ENCODE measurements at regions not wholly inside any gene's neighbourhood (a gene's known extent, or its start where the extent isn't known, plus 50 kb on each side); places are given as distances from the start of the nearest gene placed in this dataset.

DNA sequence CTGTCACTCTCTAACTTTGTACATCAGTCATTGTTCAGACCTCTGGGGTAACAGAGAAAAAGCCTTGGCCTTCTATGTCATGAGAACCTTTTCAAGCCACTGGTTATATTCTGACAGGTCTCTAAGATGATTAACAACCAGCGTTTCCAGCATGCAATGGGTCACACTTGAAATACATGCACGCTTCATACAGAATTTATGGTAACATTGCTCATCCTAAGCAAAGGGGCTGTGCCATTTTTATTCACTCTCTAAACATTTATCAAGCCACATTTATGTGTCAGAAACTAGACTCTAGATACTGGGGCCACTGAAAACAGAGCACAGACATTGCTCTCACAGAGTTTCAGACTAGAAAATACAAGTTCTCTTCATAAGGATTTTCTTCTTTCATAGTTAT is 501.4 kb upstream of the DAB1 start:
- DNase-seq: no peak

DNA sequence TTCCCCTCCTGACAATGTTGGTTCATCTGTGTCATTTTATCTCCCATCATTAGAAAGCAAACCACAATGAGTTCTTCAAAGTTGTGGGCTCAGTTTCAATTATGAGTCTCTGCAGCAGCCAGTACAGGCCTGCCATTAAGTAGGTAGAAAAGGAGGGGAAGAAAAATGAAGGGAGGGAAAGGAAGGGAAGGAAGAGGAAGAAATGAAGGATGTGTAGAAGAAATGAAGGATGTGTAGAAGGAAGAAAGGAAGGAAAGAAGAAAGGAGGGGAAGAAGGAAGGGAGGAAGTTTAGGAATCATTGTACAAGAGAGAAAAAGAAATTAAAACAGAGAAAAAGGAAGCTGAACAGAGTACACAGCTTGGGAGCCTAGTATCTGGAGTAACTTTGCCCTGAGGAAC is 498.3 kb upstream of the DAB1 start:
- no peak for DNase-seq

DNA sequence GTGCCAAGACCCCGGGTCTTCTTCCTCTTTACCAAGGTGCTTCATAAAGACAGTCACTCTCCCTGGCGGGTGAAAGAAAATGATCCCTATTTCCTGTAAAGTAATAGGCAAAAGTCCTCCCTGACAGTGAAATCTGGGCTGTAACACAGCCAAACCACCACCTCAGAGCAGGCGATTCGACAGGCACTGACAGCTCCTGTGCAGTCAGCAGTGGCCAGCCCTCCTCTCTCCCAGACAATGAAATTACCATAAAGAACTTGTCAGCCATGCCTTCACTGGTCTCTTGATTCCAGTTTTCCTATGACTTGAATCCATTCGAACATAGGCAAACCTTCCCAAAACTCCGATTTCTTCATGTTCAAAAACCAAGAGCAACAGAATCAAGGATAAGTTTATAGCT is 492.2 kb upstream of the DAB1 start:
- no peak for DNase-seq

DNA sequence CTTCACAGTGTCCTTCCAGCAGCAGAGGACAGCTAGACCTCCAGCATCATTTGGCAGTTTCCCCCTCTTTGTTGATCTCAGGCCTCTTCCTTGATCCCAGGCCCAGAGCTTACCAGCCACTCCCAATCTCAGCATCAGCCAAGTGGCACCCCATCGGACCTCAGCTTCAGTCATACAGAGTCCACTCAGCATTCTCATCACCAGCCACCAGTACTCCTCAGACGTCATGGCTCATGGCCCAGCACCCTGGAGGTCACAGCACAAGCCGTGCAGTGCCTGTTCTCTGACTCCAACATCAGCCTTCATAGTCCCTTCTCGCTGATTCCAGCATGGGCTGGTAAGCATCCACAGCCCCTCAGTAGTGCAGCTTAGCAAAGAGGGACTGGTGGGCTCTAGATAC is 487.6 kb upstream of the DAB1 start:
- DNase-seq: no peak

DNA sequence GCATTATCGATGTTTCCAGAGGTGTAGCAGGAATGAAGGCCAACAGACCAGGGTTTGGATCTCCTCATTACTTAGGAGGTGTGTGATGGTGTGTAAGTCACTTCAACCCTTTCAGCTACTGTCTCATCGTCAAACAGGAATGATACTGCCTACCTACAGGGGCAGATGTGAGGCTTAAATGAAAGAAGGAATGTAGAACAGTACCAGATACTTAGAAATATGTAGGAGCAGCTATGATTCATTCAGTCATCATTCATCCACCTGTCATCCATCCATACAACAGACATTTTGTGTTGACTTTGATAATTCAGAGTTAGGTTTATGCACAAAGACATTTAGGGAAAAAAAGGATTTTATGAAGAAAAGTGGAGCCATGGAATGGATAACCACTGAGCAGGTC is 486.9 kb upstream of the DAB1 start:
- no peak for DNase-seq

DNA sequence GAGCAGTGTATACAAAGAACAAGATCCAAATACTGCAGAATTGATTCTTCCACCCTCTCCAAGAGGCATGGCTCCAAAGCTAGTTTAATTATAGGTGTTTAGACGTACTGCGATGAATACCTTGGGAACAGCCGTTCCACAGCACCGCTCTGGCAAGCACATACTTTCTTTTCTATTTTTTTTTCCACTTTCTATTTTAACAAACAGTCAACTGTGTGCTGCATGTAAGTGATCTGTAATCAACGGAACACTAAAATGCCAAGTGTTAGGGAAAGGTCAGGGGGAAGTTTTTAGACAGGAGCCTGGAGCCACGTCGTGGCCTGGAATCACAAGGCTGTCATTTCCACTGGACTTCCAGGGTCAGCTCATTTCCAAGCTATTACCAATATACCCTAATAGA is 486.4 kb upstream of the DAB1 start:
- no peak for DNase-seq

DNA sequence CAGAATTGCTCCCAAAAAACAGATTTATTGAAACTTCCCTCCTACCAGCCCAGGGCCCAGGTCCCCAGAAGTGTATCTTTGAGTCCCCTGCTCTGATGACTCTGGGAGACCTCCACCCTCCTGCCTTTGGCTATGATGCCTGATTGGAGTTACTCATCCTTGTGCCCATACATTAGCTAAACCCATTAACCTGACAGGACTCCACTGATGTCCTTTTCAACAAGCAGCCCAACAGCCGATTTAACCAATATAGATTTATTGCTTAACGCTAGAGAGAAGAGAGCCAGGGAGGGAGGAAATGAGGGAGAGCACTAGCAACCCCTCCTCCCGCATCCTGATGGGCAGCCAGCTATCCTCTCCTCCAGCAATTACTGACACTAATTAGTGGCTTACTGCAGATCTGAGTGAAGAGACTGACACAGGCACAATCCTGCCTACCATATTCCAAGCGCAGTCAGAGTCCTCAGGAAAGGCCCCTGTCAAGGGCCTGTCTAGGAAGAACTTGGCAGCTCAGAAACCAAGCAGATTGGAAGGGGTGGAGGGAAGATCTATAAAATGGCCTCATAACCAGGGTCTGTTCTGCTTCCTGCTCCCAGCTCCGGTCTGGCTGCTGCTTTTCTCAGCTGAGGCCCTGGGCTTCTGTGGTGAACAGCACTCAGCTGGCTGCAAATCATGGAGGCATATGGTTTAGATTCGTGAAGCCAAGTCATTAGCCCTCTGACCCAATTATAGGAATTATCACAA is 484.5 kb upstream of the DAB1 start:
- DNase-seq: no peak

DNA sequence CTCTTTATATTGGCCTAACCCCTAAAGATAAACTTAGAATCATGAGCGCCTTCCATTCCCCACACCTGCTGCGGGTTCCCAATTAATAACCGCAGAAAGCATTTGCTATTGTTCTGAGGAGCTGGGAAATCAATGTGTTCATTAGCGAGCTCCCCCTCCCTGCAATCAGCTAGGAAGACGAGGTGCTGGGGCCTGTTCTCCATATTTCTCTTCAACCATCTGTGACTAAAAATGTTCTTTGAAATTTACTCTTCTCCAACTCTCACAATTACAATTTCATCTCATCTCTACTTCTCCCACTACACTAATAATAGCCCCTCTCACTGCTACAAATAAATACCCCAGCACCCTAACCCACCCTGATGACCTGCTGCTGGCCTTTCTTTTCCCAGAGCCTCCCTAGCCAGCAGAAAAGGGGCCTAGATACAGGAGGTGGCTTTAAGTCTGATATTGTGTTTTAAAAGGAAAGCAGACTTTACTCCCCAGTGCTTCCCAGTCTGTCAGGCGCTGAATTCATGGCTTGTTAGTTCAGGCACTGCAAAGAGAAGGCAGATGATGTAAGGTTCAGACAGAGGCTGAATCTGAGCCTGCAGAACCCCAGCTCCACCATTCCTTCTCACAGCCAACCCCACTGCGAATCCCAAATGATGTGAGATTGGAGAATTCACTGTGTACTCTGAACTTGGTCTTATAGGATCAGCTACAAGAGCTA is 477.5 kb upstream of the DAB1 start:
- no peak for DNase-seq

DNA sequence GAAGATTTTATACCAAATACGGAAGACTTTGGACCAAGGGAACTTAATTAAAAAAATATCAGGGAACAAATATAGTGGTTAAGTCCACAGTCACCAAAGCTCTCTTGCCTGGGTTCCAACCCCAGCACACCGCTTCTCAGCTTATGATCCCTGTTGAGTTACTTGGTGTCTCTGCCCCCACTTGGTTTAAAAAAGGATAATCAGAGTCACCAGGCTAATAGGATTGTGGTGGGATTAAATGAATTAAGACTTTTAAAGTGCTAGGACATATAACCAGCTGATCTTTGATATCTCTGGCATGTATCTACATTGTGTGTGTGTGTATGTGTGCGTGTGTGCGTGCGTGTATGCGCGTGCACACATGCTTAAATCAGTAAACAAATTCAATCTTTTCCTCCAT is 474.7 kb upstream of the DAB1 start:
- DNase-seq: no peak

DNA sequence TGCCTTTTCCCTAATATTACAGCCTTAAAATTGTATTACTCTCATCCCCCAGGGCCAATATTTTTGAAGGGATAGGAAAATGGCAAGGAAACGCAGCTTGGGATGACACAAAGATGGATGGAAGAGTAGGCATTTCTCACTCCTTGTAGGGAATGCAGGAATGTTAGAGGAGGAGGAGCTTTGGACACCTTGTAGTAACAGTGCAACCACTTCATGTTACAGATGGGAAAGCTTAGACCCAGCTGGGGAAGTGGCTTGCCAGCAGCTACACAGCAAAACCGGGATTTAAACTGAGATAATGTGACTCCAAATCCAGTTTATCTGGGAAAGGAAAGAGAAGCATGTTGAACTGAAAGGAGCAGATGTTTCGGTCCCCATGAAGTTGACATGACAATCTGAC is 473.7 kb upstream of the DAB1 start:
- no peak for DNase-seq

DNA sequence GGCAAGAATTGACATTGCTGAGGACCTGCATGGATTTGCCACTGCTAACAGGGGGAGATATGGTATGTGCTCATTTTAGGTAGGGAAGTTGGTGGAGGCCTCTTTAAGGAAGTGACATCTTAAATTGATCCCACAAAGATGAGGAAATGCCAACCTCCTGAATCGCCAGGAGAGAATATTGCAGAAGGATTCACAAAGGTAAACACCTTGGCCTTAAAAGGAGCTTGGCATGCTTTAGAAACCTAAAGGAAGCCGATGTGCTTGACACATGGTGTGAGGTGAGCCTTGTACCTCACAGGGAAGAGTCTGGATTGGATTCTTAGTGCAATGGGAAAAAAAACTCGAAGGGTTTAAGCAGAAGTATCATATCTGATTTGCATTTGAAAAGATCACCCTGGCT is 470.5 kb upstream of the DAB1 start:
- DNase-seq: no peak

DNA sequence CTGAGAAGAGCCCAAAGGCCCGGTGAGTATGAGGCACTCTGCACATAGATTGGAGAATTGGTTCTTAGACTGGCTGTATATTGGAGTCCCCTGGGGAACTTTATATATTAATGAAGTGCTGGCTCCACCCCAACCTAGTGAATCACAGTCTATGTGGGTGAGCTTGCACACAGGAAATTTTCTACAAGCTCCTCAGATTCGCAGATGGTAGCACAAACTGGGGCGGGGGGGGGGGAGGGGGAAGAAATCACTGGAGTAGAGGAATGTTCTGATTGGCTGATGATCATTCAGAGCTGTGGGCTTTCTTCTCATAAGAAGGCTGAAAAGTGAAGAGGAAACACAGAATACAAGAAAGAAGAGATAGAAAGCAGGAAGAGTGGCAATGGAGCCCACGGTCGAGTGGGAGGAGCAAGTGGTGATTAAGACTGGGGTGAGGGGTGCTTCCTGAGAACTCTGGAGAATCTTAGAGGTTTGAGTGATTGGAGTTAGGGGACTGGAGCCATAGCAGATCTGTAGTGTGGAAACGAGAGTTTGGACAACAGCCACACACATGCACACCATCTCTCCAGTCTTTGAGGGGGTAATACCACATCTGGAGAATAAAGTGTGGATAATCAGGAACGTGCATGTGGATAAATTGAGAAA is 465.9 kb upstream of the DAB1 start:
- no peak for DNase-seq

DNA sequence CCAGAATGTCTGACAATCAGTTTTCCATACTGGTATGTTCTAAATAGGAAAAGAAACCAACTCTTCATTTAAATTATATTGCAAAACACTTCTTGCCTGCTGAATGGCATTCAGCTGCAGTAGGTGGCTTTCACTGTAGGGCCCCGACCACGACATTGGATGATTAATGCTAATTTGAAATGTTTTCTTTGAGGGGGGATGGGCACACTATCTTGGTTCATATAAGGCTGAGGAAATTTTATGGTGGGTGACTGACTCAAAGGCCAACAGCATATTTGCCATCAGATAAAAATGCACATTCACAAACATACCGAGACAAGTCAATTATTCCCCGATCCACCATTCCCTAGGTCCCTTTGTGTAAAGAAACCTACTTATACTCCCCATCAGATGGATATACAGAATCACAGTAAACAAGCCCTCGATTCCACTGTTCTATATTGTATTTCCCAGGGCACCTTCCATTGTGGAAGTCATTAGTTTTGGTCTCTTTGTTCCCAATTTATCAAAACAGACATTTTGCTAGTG is 464.2 kb upstream of the DAB1 start:
- DNase-seq: no peak

DNA sequence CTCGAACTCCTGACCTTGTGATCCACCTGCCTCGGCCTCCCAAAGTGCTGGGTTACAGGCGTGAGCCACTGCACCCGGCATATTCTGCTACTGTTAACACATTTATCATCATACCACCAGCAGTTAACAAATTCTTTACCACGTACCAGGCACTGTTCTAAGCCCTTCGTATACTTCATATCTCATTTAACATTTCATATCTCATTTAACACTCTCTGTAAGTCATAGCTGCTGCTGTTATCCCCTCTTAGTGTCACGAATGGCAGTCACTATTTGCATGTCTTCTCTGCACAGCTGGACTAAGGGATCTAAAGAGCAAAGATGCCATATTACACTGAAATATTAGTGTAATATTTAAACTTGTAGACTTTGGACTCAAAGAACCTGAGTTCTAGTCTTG is 462.5 kb upstream of the DAB1 start:
- no peak for DNase-seq

DNA sequence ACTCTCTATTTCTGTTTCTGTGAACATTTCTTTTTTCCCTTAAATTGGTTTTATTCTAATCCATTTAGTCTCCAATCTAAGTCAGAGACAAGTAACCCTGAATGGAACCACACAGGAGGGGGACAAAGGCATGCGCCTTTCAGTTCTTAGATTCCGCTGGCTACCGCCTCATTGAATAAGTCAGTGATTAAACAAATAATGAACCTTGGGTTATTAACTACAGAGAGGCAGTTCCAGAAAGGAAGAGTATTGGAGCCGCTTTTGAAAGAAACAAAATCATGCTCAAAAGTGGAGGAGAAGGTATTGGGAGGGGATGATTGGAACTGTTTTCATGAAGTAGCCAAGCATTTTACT is 459.8 kb upstream of the DAB1 start:
- DNase-seq: no peak

DNA sequence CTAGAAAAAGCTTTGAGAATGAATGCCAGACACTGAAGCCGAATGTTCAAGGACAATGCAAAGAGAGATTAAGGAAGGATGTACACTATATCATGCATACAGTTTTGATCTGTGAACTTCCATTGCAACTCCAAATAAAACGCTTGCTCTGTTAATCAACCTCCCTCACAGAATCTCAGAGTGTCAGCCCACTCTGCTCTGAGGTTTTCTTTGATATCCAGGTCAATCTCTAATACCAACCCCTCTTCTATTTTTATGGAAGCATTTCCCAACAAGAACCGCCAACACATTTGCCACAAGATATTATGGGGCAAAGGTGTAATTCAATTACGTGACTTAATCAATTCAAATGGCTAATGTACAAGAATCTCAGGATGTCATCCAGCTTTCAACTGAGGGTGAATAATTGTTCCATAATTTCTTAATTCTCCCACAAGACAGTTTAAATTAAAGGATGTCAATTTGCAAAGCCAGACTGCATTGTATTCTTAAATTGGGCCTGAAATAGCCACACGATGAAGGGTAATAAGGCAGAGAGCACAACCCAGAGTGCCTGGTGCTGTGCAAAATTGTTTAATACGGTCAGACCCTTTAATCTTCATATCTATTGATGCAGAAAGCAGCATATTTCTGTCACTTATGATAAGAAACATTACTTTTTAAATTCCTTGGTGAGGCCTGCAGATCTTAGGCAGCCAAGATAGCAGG is 459.2 kb upstream of the DAB1 start:
- no peak for DNase-seq

DNA sequence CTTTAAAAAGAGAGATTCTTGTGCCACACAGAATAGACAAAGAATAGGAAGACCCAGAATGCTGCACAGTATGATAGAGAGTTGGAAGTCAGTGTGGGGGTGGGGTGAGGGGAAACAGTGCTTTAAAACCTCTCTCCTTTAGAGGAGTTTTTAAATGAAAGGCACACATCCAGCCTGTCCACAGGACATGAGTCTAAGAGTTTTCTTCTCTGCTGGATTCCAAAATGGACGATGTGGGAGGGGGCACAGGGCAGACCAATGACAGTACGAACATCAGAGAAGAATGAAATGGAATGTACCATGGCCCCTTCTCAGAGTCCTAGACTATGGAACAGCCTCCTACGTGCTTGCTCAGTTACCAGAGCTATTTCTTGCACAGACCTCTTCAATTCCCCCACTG is 458.2 kb upstream of the DAB1 start:
- DNase-seq: no peak

DNA sequence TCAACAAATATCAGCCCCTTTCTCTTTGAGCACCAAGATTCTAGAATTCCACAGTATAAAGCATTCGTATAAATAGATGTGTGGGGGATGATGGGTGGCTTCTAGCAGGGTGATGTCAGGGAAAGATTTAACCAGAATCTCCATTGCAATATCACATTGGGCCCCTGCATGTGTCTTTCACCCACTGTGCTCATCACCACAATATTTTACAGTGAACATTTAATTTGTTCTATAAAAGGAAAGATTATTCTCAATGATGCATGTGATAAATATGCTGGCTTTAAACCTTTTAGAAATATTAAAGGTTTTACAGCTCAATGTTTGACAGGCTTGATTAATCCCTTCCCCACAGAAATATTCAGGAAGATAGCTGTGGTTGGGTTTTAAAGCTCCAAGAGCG is 457.8 kb upstream of the DAB1 start:
- DNase-seq: no peak

DNA sequence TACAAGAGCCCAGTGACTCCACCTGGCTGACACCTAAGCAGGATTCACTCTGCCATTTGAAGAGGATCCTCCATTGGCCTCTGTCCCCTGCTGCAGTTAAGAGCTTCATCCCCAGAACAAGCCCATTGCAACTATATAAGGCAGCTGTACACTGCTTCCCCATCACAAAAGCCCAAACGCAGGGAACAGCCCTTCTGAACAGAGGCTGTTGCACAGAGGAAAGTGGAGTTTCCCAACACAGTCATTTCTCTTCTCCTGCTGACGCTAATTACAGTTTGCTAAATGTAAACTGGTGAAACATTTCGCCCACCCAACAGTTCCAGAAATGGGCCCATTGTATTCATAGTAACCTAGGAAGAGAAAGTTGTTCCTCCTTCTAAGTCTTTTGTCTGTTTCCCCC is 455.8 kb upstream of the DAB1 start:
- no peak for DNase-seq

DNA sequence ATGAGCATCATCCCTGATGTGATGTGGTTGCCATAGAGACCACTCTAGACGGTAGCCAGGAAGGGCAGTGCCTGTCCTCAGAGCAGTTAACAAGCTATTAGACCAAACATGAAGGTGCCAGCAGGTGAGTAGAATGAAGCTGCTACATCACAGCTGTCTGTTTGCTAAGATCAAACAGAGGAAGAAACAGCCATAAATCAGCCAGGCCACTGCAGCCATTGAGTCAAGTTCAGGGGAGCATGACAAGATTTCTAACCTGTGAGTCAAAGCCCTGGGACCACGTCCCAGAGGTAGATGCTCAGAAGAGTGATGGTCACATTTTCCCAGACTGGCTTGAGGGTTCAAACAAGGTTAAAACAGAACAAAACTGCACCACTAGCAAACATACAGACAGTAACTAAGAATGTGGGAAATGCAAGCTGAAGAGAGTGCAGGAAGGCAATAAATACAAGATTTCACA is 450.6 kb upstream of the DAB1 start:
- no peak for DNase-seq

DNA sequence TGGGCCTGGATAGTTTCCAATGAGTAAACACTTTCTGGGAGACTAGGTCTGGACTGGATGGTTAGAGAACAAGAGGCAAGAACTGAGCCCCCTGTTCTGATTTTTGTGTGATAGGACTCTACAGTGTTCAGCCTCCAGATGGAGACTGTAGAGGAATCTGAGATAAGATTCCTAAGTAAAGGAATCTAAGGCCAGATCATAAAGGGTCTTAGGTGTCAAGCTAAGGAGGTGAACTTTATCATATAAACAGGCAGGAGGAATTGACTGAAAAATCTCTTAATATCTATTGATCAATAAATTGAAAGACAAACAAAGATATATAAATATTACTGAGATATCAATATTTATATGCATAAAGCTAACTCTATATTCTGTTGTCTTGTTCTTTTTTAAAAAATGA is 449.1 kb upstream of the DAB1 start:
- no peak for DNase-seq

DNA sequence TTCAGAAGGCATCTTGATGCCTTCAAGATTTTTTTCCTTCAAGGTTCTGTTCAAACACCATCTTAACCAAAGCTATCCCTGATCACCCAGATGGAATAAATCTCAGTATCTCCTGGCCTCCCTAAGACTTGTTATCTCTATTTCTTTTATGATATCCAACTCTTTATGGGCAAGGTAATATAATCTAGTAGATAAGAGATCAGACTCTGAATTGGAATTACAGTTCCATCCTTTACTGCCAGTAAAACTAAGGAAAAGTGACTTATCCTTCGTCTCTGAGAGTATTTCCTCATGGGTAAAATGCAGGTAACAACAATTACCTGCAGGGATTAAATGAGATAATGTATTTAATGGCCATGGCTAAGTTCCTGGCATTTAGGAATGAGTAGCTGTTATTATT is 445.0 kb upstream of the DAB1 start:
- DNase-seq: no peak

DNA sequence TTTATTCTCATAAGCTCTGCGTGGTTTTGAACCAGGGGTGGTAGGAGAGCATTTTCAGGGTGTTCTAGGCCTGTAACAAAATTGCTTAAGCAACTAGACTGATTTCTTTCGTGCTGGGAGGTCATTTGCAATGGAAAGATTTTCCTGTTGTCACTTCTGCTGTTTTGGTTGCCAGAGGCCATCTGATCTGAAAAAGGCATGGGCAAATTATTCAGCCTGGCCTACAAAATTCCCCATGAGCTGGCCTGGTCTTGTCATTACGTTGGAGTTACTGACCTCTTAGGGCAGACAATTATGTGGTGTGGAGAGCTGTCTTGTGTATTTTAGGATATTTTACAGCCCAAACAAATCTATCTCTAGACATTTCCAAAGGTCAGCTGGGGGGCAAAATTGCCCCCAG is 444.4 kb upstream of the DAB1 start:
- no peak for DNase-seq
